ENCODE measurements at regions not wholly inside any gene's neighbourhood (a gene's known extent, or its start where the extent isn't known, plus 50 kb on each side); places are given as distances from the start of the nearest gene placed in this dataset.

GRCh38 chr13:105008604-105009003 lies 1526.9 kb downstream of the EFNB2 start:
- TF ChIP-seq CTCF (tag by site-specific recombination; IDR thresholded peaks at IDR 0.05), result no peak
- TF ChIP-seq ZBTB7A (tag by site-specific recombination; IDR thresholded peaks at IDR 0.05; ENCODE audit: low read depth), result no peak
- TF ChIP-seq PRDM1 (tag by site-specific recombination; IDR thresholded peaks at IDR 0.05), result no peak
- TF ChIP-seq HOXA7 (CRISPR knock-in tag; IDR thresholded peaks at IDR 0.05; ENCODE audit: borderline replicate concordance), result no peak
- no peak for TF ChIP-seq ELK4 (IDR thresholded peaks at IDR 0.05; ENCODE audit: borderline replicate concordance, low read depth, low read length)
- no peak for TF ChIP-seq ZNF274 (IDR thresholded peaks at IDR 0.05; ENCODE audit: low read length)
- no peak for TF ChIP-seq ZNF274 (tag by site-specific recombination; IDR thresholded peaks at IDR 0.05; ENCODE audit: borderline replicate concordance)
- no peak for TF ChIP-seq PRDM4 (tag by site-specific recombination; IDR thresholded peaks at IDR 0.05)
- no peak for TF ChIP-seq ZFP41 (tag by site-specific recombination; IDR thresholded peaks at IDR 0.05; ENCODE audit: borderline replicate concordance)
- no peak for TF ChIP-seq KLF16 (tag by site-specific recombination; IDR thresholded peaks at IDR 0.05)
- no peak for TF ChIP-seq KLF10 (tag by site-specific recombination; IDR thresholded peaks at IDR 0.05)
- TF ChIP-seq ZNF18 (tag by site-specific recombination; IDR thresholded peaks at IDR 0.05), result no peak
